Ascending aorta (tissue), 2 donors: ENCODE measurements at regions not wholly inside any gene's neighbourhood (a gene's known extent, or its start where the extent isn't known, plus 50 kb on each side); places are given as distances from the start of the nearest gene placed in this dataset.

ENCODE experiments used
- DNase-seq, 2 donors: peaks; one replicate each; pipeline ENCODE4 v3.0.0-alpha.2; 2019; ENCODE audit warnings: low spot score in 2 of 2
- H3K27ac ChIP-seq, 2 donors: fragments of 200-600 bp; sonication (generic); one replicate each; pipeline ENCODE4 v1.5.1; 2016 to 2017; ENCODE audit warnings: mild to moderate bottlenecking in 1 of 2
- H3K27me3 ChIP-seq: fragments of 200-600 bp; sonication (generic); one replicate; pipeline ENCODE4 v1.5.1; 2017
- H3K36me3 ChIP-seq, 2 donors: fragments of 200-600 bp; sonication (generic); one replicate each; pipeline ENCODE4 v1.5.1; 2016
- H3K4me1 ChIP-seq, 2 donors: fragments of 200-600 bp; sonication (generic); one replicate each; pipeline ENCODE4 v1.5.1; 2016 to 2017; ENCODE audit warnings: mild to moderate bottlenecking in 1 of 2
- H3K4me3 ChIP-seq, 2 donors: fragments of 200-600 bp; sonication (generic); one replicate each; pipeline ENCODE4 v1.5.1; 2016 to 2017; ENCODE audit warnings: mild to moderate bottlenecking in 1 of 2
- H3K9me3 ChIP-seq, 2 donors: fragments of 200-600 bp; sonication (generic); one replicate each; pipeline ENCODE4 v1.5.1; 2016
- intact Hi-C: fragments of 100-400 bp; cut with DNase I; formaldehyde crosslinking; loops from one replicate; pipeline ENCODE4 v1.15.1; 2023
- TF ChIP-seq, protein P1 (sequence below), 3 experiments: fragments of 200-600 bp in 2 of 3; fragments of 450-650 bp in 1 of 3; sonication (generic) in 2 of 3; IDR thresholded peaks; one replicate each; pipeline ENCODE4 v1.5.1; 2016 to 2019; ENCODE audit warnings: antibody characterized with exemption in 3 of 3, mild to moderate bottlenecking in 1 of 3, moderate library complexity in 1 of 3

DNA sequence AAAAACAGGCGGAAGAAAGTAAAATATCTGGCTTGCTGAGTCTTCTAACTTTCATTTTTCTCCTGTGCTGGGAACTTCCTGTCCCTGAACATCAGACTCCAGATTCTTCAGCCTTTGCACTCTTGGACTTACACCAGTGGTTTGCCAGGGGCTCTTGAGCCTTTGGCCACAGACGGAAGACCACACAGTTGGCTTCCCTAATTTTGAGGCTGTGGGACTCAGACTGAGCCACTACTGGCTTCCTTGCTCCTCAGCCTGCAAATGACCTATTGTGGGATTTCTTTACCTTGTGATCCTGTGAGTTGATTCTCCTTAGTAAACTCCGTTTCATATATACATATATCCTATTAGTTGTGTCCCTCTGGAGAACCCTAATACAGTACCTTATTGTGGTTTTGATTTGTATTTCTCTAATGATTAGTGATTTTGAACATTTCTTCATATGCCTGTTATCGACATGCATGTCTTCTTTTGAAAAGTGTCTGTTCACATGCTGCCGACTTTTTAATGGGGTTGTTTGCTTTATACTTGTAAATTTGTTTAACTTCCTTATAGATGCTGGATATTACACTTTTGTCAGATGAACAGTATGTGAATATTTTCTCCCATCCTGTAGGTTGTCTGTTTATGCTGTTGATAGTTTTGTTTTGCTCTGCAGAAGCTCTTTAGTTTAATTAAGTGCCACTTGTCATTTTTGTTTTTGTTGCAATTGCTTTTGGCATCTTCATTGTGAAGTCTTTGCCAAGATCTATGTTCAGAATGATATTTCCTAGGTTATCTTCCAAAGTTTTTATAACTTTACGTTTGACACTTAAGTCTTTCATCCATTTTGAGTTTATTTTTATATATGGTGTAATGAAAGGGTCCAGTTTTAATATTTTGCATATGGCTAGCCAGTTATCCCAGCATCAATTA is 348.8 kb upstream of the SETBP1 start:
- no peak overlapping the region for H3K4me3 ChIP-seq
- H3K27me3 ChIP-seq: no peaks in the 10 kb centered on the region
- H3K4me1 ChIP-seq: no peaks in the 10 kb centered on the region
- intact Hi-C loops: no loop called here
- TF ChIP-seq, protein P1, sequence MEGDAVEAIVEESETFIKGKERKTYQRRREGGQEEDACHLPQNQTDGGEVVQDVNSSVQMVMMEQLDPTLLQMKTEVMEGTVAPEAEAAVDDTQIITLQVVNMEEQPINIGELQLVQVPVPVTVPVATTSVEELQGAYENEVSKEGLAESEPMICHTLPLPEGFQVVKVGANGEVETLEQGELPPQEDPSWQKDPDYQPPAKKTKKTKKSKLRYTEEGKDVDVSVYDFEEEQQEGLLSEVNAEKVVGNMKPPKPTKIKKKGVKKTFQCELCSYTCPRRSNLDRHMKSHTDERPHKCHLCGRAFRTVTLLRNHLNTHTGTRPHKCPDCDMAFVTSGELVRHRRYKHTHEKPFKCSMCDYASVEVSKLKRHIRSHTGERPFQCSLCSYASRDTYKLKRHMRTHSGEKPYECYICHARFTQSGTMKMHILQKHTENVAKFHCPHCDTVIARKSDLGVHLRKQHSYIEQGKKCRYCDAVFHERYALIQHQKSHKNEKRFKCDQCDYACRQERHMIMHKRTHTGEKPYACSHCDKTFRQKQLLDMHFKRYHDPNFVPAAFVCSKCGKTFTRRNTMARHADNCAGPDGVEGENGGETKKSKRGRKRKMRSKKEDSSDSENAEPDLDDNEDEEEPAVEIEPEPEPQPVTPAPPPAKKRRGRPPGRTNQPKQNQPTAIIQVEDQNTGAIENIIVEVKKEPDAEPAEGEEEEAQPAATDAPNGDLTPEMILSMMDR (IDR thresholded peaks at IDR 0.05): no peak
- H3K36me3 ChIP-seq: no peaks in the 10 kb centered on the region
- DNase-seq: no peak
- H3K27ac ChIP-seq: no peak overlapping the region
- no peaks in the 10 kb centered on the region for H3K9me3 ChIP-seq

DNA sequence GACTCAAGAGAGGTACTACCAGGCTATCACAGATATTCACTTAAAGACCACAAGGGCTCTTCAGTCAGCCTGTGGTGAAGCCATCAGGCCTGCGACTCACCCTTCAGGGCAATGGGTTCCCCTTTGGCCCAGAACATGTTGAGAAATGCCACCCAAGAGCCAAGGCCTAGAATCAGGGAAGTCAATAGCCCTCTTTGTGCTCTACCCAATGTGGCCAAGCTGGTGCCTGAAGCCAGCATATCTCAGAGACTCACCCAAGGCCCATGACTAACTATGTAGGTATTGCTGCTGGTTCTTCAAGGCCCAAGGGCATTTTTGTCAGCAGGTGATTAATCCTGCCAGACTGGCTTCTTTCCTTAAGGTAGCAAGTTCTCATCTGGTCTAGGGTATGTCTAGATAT is 338.9 kb upstream of the SETBP1 start:
- Histone ChIP-seq H3K4me3 (no peak overlapping the region), H3K36me3 (no peaks in the 10 kb centered on the region), H3K27me3 (no peaks in the 10 kb centered on the region), H3K27ac (no peak overlapping the region), H3K4me1 (peaks cover 0 to 4% of the 10 kb centered on the region in 2 donors), H3K9me3 (no peaks in the 10 kb centered on the region)
- TF ChIP-seq, protein P1 (IDR thresholded peaks at IDR 0.05): no peak
- no peak for DNase-seq
- intact Hi-C loops: no loop called here

DNA sequence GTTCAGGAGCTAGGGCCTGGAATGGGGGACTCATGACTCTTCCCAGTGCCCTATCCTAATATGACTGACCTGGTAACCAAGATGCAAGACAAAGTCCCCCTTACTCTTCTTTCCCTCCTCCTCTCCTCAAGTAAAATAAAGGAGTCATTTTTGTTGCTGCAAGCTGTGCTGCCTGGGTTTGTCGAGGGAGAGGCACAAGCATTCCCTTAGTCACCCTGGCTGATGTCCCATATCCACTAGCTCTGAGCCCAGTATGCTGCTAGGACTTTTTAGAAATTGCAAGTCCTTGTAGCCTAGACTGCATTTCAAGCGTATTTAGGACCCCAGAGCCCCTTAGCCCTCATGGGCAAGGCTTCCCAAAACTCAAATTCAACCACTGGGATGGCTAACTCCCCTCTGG is 338.5 kb upstream of the SETBP1 start:
- no peak overlapping the region for H3K4me3 ChIP-seq
- no peaks in the 10 kb centered on the region for H3K36me3 ChIP-seq
- no peak overlapping the region for H3K27ac ChIP-seq
- TF ChIP-seq, protein P1 (IDR thresholded peaks at IDR 0.05): no peak
- H3K9me3 ChIP-seq: no peaks in the 10 kb centered on the region
- intact Hi-C loops: no loop called here
- peaks cover 0 to 4% of the 10 kb centered on the region in 2 donors for H3K4me1 ChIP-seq
- no peaks in the 10 kb centered on the region for H3K27me3 ChIP-seq
- no peak for DNase-seq

DNA sequence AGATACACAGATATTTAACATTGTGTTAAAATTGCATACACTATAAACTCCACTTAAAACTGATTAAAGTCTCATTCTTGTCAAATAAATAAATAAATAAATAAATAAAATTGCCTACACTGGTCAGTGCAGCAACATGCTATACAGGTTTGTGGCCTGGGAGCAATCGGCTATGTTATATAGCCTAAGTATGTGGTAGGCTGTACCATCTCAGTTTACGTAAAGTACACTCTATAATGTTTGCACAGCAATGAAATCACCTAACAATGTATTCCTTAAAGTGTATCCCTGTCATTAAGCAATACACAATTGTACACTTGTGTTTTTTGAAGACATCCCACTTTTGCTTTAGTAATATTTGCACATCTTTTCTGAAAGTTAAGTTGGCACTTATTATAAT is 337.7 kb upstream of the SETBP1 start:
- intact Hi-C loops: no loop called here
- H3K4me1 ChIP-seq: peaks cover 0 to 4% of the 10 kb centered on the region in 2 donors
- no peaks in the 10 kb centered on the region for H3K36me3 ChIP-seq
- no peak overlapping the region for H3K4me3 ChIP-seq
- H3K27ac ChIP-seq: no peak overlapping the region
- no peaks in the 10 kb centered on the region for H3K27me3 ChIP-seq
- no peak for DNase-seq
- H3K9me3 ChIP-seq: no peaks in the 10 kb centered on the region
- TF ChIP-seq, protein P1 (IDR thresholded peaks at IDR 0.05): no peak

DNA sequence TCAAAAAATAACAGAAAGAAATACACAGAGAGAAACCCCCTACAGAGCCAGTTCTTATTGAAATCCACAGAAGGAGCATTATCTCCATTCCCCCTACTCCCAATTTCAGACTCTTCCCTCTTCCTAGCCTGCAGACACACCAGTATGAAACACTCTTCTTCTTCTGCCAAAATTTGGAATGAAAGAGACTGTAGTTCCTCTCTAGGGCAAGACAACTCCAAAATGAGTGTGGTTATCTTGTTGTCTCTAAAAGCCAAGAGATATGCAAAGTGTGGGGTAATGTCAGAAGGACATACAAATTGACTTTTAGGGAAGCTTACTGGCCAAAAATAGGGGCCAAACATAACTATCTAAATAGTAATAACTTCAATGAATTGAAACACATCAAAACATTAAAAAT is 337.1 kb upstream of the SETBP1 start:
- no peaks in the 10 kb centered on the region for H3K36me3 ChIP-seq
- H3K4me1 ChIP-seq: peaks cover 0 to 4% of the 10 kb centered on the region in 2 donors
- TF ChIP-seq, protein P1 (IDR thresholded peaks at IDR 0.05): no peak
- intact Hi-C loops: no loop called here
- no peak overlapping the region for H3K27ac ChIP-seq
- no peak for DNase-seq
- H3K4me3 ChIP-seq: no peak overlapping the region
- no peaks in the 10 kb centered on the region for H3K27me3 ChIP-seq
- H3K9me3 ChIP-seq: no peaks in the 10 kb centered on the region
